OCI-LY7 (cell line): ENCODE measurements at regions not wholly inside any gene's neighbourhood (a gene's known extent, or its start where the extent isn't known, plus 50 kb on each side); places are given as distances from the start of the nearest gene placed in this dataset.

Source experiments
- BruUV-seq: library from RNA; stranded (reverse); fragments of 400-500 nt; replicated peaks from 2 replicates; lab custom pipeline; 2021; lab: Mats Ljungman, UMichigan
- CTCF ChIA-PET: fragments of 300-600 bp; sonication (Branson Sonifier 250); formaldehyde crosslinking; loops from one replicate; lab custom pipeline; 2022; ENCODE audit warnings: antibody characterized with exemption; ENCODE audit not compliant: unreplicated experiment; lab: Charles Lee
- POLR2A ChIA-PET: fragments of 300-600 bp; sonication (Branson Sonifier 250); formaldehyde crosslinking; loops from one replicate; lab custom pipeline; 2022; ENCODE audit warnings: antibody characterized with exemption; lab: Charles Lee
- DNase-seq: peaks from one replicate; pipeline ENCODE4 v3.0.0-alpha.2; 2015; ENCODE audit warnings: low spot score
- H2AFZ ChIP-seq: fragments of 200-600 bp; sonication (generic), shearing (Covaris generic); 2 replicates; pipeline ENCODE4 v1.6.1; 2014; ENCODE audit warnings: mild to moderate bottlenecking, antibody characterized with exemption, low read length, moderate library complexity
- H3K27ac ChIP-seq: fragments of 200-600 bp; sonication (generic); 2 replicates; pipeline ENCODE4 v1.5.1; 2014; ENCODE audit warnings: mixed run types, low read depth, mild to moderate bottlenecking, moderate library complexity, low read length, inconsistent platforms; ENCODE audit not compliant: poor library complexity, severe bottlenecking
- H3K36me3 ChIP-seq: fragments of 200-600 bp; sonication (generic); 2 replicates; pipeline ENCODE4 v1.6.1; 2014; ENCODE audit warnings: mild to moderate bottlenecking, antibody characterized with exemption, low read length, moderate library complexity, mixed read lengths; ENCODE audit not compliant: insufficient read depth
- H3K4me1 ChIP-seq: fragments of 200-600 bp; sonication (generic); 2 replicates; pipeline ENCODE4 v1.5.1; 2014; ENCODE audit warnings: mild to moderate bottlenecking, low read length; ENCODE audit not compliant: insufficient read depth, poor library complexity, severe bottlenecking
- H3K4me2 ChIP-seq: fragments of 200-600 bp; sonication (generic); 2 replicates; pipeline ENCODE4 v1.6.1; 2014; ENCODE audit warnings: mild to moderate bottlenecking, low read length
- H3K4me3 ChIP-seq: fragments of 200-600 bp; sonication (generic); 2 replicates; pipeline ENCODE4 v1.5.1; 2014; ENCODE audit warnings: mild to moderate bottlenecking, low read depth, low read length; ENCODE audit not compliant: poor library complexity, severe bottlenecking
- H3K79me2 ChIP-seq: fragments of 200-600 bp; sonication (generic); 2 replicates; pipeline ENCODE4 v1.6.1; 2016; ENCODE audit warnings: low read depth, mild to moderate bottlenecking, low read length, moderate library complexity, mixed read lengths; ENCODE audit not compliant: insufficient read depth
- H3K9me2 ChIP-seq: fragments of 200-600 bp; sonication (generic); 2 replicates; pipeline ENCODE4 v1.6.1; 2016; ENCODE audit warnings: mild to moderate bottlenecking, low read length, mixed read lengths; ENCODE audit not compliant: insufficient read depth
- H3K9me3 ChIP-seq: fragments of 200-600 bp; sonication (generic); 2 replicates; pipeline ENCODE4 v1.6.1; 2014; ENCODE audit warnings: mild to moderate bottlenecking, mixed run types, low read length, mixed read lengths
- H4K20me1 ChIP-seq: fragments of 200-600 bp; sonication (generic); 2 replicates; pipeline ENCODE4 v1.6.1; 2014; ENCODE audit warnings: mild to moderate bottlenecking, antibody characterized with exemption, low read length, moderate library complexity, mixed read lengths; ENCODE audit not compliant: insufficient read depth
- CTCF ChIP-seq: fragments of 200-600 bp; sonication (generic); conservative IDR thresholded peaks from 2 replicates; pipeline ENCODE4 v1.5.1; 2014; ENCODE audit warnings: mild to moderate bottlenecking, antibody characterized with exemption, low read length, moderate library complexity, mixed read lengths
- EZH2phosphoT487 ChIP-seq: fragments of 200-600 bp; sonication (generic); IDR thresholded peaks from 2 replicates; pipeline ENCODE4 v1.6.1; 2018; ENCODE audit warnings: low read depth, borderline replicate concordance, mild to moderate bottlenecking, mixed run types, antibody characterized with exemption, low read length, moderate library complexity, mixed read lengths
- intact Hi-C: fragments of 100-400 bp; cut with micrococcal nuclease; formaldehyde crosslinking; loops from one replicate; pipeline ENCODE4 v1.10.0; 2022; ENCODE audit not compliant: unreplicated experiment

- ChIA-PET POLR2A (no interaction called here), CTCF (no interaction called here)
- Histone ChIP-seq H3K4me3 (no peak overlapping the region), H3K9me3 (no peaks in the 10 kb centered on the region), H3K4me2 (no peak overlapping the region), H3K4me1 (no peaks in the 10 kb centered on the region), H3K79me2 (no peaks in the 10 kb centered on the region), H3K27ac (no peak overlapping the region), H4K20me1 (no peaks in the 10 kb centered on the region), H3K36me3 (no peaks in the 10 kb centered on the region), H3K9me2 (no peaks in the 10 kb centered on the region), H2AFZ (no peak overlapping the region)
- DNase-seq: no peak
- intact Hi-C loops: no loop called here
- TF ChIP-seq EZH2phosphoT487 (no peak), CTCF (no peak)
- no TSS peak for BruUV-seq
Measured at GRCh38 chr14:44131861-44132260, 375.2 kb downstream of the FSCB start.

- Histone ChIP-seq H3K4me2 (no peak overlapping the region; the same call in 1 of the 2 replicates), H3K27ac (no peak overlapping the region), H4K20me1 (no peaks in the 10 kb centered on the region), H3K79me2 (no peaks in the 10 kb centered on the region), H2AFZ (no peak overlapping the region), H3K9me2 (no peaks in the 10 kb centered on the region), H3K36me3 (no peaks in the 10 kb centered on the region), H3K4me1 (no peaks in the 10 kb centered on the region), H3K9me3 (peaks cover 10% of the 10 kb centered on the region; the same call in 1 of the 2 replicates), H3K4me3 (no peak overlapping the region)
- no peak for TF ChIP-seq EZH2phosphoT487
- no peak for TF ChIP-seq CTCF
- ChIA-PET CTCF (no interaction called here), POLR2A (interaction anchor here (0.6 to 1.3 kb wide), 2 partner anchors 9 to 24 kb away, joined by 4 read pairs; no protein-coding TSS in a partner anchor)
- DNase-seq: no peak
- BruUV-seq: no TSS peak
- intact Hi-C loops: no loop called here
Measured at GRCh38 chr14:44113769-44114730, 393.0 kb downstream of the FSCB start.
